K562 (cell line): ENCODE measurements at regions not wholly inside any gene's neighbourhood (a gene's known extent, or its start where the extent isn't known, plus 50 kb on each side); places are given as distances from the start of the nearest gene placed in this dataset.

Experiments
- E2F3 ChIP-seq: fragments of 250-450 bp; sonication (Bioruptor Pico); IDR thresholded peaks from 2 replicates; pipeline ENCODE4 v1.4.0; 2020; ENCODE audit warnings: mild to moderate bottlenecking
- ESRRA ChIP-seq: fragments of 450-650 bp; IDR thresholded peaks from 2 replicates; pipeline ENCODE4 v1.6.1; 2014; ENCODE audit warnings: low read depth, mild to moderate bottlenecking, moderate library complexity, borderline replicate concordance
- FOSL1 ChIP-seq: fragments of 200-800 bp; sonication (Bioruptor generic); conservative IDR thresholded peaks from 2 replicates; pipeline ENCODE4 v1.6.1; 2016; ENCODE audit warnings: missing genetic modification characterization, missing compliant biosample characterization
- FOXJ3 ChIP-seq: sonication (generic); formaldehyde crosslinking; IDR thresholded peaks from 2 replicates; pipeline ENCODE4 v1.4.0; 2020; ENCODE audit warnings: mild to moderate bottlenecking, missing genetic modification reagents
- HNRNPLL ChIP-seq: fragments of 200-400 bp; formaldehyde crosslinking; IDR thresholded peaks from 2 replicates; pipeline ENCODE4 v1.6.1; 2017; ENCODE audit warnings: low read length, low read depth, mild to moderate bottlenecking; ENCODE audit not compliant: poor library complexity, severe bottlenecking
- NCOA1 ChIP-seq: fragments of 450-650 bp; IDR thresholded peaks from 2 replicates; pipeline ENCODE4 v1.6.1; 2016; ENCODE audit warnings: low read depth
- NEUROD1 ChIP-seq: fragments of 150-350 bp; IDR thresholded peaks from 2 replicates; pipeline ENCODE4 v1.6.1; 2014; ENCODE audit warnings: borderline replicate concordance, low read length, low read depth; ENCODE audit not compliant: partially characterized antibody
- PHF8 ChIP-seq: fragments of 200-600 bp; sonication (generic); IDR thresholded peaks from 2 replicates; pipeline ENCODE4 v1.6.1; 2012; ENCODE audit warnings: mixed run types, mild to moderate bottlenecking, inconsistent platforms, low read length, moderate library complexity, borderline replicate concordance
- RBBP5 ChIP-seq: fragments of 200-600 bp; sonication (generic); IDR thresholded peaks from 2 replicates; pipeline ENCODE4 v1.6.1; 2012; ENCODE audit warnings: borderline replicate concordance, mild to moderate bottlenecking, low read length, control low read depth, inconsistent platforms; ENCODE audit not compliant: insufficient read depth, poor library complexity, severe bottlenecking
- SRSF7 ChIP-seq: fragments of 200-400 bp; formaldehyde crosslinking; optimal IDR thresholded peaks from 2 replicates; pipeline ENCODE3; 2017; ENCODE audit warnings: mild to moderate bottlenecking, low read depth, low read length
- SRSF9 ChIP-seq: fragments of 200-400 bp; formaldehyde crosslinking; IDR thresholded peaks from 2 replicates; pipeline ENCODE4 v1.6.1; 2017; ENCODE audit warnings: low read depth, low read length, borderline replicate concordance
- TSC22D4 ChIP-seq: fragments of 450-650 bp; IDR thresholded peaks from 2 replicates; pipeline ENCODE4 v1.6.1; 2016; ENCODE audit warnings: missing genetic modification characterization, missing biosample characterization, control low read depth
- ZNF133 ChIP-seq: fragments of 250-450 bp; sonication (Bioruptor Pico); IDR thresholded peaks from 2 replicates; pipeline ENCODE4 v1.4.0; 2020; ENCODE audit warnings: mild to moderate bottlenecking
- ZNF584 ChIP-seq: fragments of 200-800 bp; sonication (Bioruptor generic); IDR thresholded peaks from 2 replicates; pipeline ENCODE4 v1.6.1; 2016; ENCODE audit warnings: low read depth, mild to moderate bottlenecking, missing genetic modification characterization, missing compliant biosample characterization
- TF ChIP-seq, protein P1 (sequence below), 2 experiments: fragments of 450-650 bp; IDR thresholded peaks; 2 replicates each; pipeline ENCODE4 v1.6.1; 2018; ENCODE audit warnings: mild to moderate bottlenecking in 2 of 2, low read depth in 1 of 2; ENCODE audit not compliant: partially characterized antibody in 2 of 2
- TF ChIP-seq, protein P2 (sequence below), 2 experiments: fragments of 450-650 bp in 1 of 2; IDR thresholded peaks; 2 replicates each; pipeline ENCODE4 v1.6.1; 2011 to 2017; ENCODE audit warnings: low read depth in 2 of 2, antibody characterized with exemption in 1 of 2, borderline replicate concordance in 1 of 2, low read length in 1 of 2, mild to moderate bottlenecking in 1 of 2, mixed read lengths in 1 of 2; ENCODE audit not compliant: control insufficient read depth in 1 of 2
- TF ChIP-seq, protein P3 (sequence below): sonication (generic); formaldehyde crosslinking; IDR thresholded peaks from 2 replicates; pipeline ENCODE4 v1.9.0; 2022; ENCODE audit warnings: mild to moderate bottlenecking, missing genetic modification reagents
- TF ChIP-seq, protein P4 (sequence below): fragments of 250-450 bp; sonication (Bioruptor Pico); IDR thresholded peaks from 2 replicates; pipeline ENCODE4 v1.8.0; 2022; ENCODE audit warnings: moderate library complexity, mild to moderate bottlenecking, inconsistent platforms

DNA sequence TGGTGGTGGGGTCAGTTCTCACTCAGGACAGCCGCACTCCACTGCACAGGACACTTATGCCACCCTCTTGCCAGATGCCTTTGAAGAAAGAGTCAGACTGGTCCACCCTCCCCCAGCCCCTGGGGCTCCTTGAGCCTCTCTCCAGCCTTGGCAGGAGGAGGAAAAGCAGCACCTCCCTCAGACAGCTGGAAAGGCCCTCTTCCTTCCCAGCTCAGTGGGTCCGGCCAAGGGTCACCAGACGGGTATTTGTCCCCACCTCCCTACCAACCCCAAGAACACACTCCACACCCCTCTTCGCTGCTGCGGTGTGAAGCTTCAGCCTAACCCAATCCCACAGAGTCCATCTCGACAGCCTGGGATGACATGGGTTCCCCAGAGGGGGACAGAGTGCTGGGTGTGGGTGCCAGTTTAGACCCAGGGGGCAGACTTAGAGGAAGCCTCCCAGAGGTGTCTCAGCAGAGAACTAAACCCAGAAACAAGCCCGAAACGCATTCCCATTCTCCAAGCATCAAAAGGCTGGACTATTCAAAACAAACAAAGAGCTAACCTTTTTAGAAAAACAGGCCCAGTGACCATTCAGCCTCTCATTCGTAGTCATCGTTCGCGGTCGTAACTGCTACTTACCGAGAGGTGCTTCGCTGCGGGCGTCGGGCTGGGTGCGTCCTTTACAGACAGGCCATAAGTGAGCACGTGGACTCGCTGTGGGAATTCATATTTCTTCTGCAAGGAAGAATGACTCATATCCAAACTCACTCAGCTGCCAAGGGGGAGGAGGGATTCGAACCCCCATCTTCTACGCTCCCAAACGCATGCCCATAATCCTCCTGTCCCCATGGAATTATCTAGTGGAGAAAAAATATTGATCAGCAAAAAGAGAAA, 57.5 kb upstream of the ANO1 start (continued):
- TF ChIP-seq, protein P1, sequence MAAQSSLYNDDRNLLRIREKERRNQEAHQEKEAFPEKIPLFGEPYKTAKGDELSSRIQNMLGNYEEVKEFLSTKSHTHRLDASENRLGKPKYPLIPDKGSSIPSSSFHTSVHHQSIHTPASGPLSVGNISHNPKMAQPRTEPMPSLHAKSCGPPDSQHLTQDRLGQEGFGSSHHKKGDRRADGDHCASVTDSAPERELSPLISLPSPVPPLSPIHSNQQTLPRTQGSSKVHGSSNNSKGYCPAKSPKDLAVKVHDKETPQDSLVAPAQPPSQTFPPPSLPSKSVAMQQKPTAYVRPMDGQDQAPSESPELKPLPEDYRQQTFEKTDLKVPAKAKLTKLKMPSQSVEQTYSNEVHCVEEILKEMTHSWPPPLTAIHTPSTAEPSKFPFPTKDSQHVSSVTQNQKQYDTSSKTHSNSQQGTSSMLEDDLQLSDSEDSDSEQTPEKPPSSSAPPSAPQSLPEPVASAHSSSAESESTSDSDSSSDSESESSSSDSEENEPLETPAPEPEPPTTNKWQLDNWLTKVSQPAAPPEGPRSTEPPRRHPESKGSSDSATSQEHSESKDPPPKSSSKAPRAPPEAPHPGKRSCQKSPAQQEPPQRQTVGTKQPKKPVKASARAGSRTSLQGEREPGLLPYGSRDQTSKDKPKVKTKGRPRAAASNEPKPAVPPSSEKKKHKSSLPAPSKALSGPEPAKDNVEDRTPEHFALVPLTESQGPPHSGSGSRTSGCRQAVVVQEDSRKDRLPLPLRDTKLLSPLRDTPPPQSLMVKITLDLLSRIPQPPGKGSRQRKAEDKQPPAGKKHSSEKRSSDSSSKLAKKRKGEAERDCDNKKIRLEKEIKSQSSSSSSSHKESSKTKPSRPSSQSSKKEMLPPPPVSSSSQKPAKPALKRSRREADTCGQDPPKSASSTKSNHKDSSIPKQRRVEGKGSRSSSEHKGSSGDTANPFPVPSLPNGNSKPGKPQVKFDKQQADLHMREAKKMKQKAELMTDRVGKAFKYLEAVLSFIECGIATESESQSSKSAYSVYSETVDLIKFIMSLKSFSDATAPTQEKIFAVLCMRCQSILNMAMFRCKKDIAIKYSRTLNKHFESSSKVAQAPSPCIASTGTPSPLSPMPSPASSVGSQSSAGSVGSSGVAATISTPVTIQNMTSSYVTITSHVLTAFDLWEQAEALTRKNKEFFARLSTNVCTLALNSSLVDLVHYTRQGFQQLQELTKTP (IDR thresholded peaks at IDR 0.05; ENCODE audit: low read depth in 1 of 2, partially characterized antibody in 2 of 2) = no peak
- TF ChIP-seq NCOA1 (no peak), E2F3 (CRISPR knock-in tag) (no peak), TSC22D4 (tag) (no peak), ZNF133 (CRISPR knock-in tag) (no peak), SRSF9 (no peak), RBBP5 (no peak), HNRNPLL (no peak), FOSL1 (tag) (peak; percentile 83), ZNF584 (CRISPR knock-in tag) (no peak), PHF8 (no peak), SRSF7 (no peak), FOXJ3 (no peak), NEUROD1 (no peak), ESRRA (no peak)
- TF ChIP-seq, protein P2, sequence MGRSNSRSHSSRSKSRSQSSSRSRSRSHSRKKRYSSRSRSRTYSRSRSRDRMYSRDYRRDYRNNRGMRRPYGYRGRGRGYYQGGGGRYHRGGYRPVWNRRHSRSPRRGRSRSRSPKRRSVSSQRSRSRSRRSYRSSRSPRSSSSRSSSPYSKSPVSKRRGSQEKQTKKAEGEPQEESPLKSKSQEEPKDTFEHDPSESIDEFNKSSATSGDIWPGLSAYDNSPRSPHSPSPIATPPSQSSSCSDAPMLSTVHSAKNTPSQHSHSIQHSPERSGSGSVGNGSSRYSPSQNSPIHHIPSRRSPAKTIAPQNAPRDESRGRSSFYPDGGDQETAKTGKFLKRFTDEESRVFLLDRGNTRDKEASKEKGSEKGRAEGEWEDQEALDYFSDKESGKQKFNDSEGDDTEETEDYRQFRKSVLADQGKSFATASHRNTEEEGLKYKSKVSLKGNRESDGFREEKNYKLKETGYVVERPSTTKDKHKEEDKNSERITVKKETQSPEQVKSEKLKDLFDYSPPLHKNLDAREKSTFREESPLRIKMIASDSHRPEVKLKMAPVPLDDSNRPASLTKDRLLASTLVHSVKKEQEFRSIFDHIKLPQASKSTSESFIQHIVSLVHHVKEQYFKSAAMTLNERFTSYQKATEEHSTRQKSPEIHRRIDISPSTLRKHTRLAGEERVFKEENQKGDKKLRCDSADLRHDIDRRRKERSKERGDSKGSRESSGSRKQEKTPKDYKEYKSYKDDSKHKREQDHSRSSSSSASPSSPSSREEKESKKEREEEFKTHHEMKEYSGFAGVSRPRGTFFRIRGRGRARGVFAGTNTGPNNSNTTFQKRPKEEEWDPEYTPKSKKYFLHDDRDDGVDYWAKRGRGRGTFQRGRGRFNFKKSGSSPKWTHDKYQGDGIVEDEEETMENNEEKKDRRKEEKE (IDR thresholded peaks at IDR 0.05; ENCODE audit: borderline replicate concordance in 1 of 2, control insufficient read depth in 1 of 2, low read depth in 2 of 2, low read length in 1 of 2) = no peak
- TF ChIP-seq, protein P3, sequence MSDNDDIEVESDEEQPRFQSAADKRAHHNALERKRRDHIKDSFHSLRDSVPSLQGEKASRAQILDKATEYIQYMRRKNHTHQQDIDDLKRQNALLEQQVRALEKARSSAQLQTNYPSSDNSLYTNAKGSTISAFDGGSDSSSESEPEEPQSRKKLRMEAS (CRISPR knock-in tag) = 0 out of 2 replicates have a peak, but pooled peaks have one; percentile 24
- TF ChIP-seq, protein P4, sequence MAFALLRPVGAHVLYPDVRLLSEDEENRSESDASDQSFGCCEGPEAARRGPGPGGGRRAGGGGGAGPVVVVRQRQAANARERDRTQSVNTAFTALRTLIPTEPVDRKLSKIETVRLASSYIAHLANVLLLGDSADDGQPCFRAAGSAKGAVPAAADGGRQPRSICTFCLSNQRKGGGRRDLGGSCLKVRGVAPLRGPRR (CRISPR knock-in tag) = no peak
